ENCODE measurements at regions not wholly inside any gene's neighbourhood (a gene's known extent, or its start where the extent isn't known, plus 50 kb on each side); places are given as distances from the start of the nearest gene placed in this dataset.

DNA sequence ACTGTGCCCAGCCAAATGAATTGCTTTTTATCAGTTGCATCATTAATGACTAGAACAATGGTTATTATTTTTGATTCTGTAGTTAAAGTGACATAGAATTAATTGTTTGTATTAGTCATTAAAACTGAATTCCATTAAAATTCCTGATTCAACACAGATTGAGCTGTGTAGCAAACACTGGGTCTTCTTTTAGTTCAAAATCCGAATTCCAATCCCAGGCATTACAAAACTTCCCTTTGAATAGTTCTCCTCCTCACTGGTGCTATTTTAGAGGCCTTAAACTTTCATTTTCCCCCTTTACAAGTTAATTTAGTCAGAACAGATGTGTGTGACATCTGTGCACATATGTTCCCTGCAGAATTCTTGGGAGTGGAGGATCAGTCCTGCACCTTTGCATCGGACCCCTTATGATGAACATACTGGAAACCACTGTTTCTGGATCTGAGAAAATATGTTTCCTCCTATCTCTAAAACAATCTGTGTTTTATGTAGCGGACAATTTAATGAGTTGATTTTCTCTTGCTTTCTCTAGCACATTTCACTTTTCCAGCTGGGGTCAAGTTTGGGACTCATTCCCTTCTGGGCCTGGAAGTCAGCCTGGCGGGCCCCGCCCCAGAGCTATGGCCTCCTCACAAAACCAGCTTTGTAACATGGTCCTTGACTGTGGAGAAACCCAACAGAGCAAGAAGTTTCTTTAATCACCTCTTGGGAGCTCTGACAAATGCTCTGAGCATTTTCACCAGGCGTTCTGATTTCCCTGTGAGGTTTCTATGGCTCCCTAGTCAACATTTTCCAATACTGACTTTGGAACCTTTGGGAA is 87.9 kb upstream of the MAMDC2 start:
- no peak overlapping the region for H4K8ac ChIP-seq (ENCODE audit: low read length)
- H3K79me1 ChIP-seq (replicated peaks; ENCODE audit: low read length, poor library complexity, severe bottlenecking): no peaks in the 10 kb centered on the region
- H3K9me3 ChIP-seq (ENCODE audit: control insufficient read depth, low read length): no peaks in the 10 kb centered on the region
- H2BK15ac ChIP-seq (ENCODE audit: low read depth, poor library complexity, severe bottlenecking): no peak overlapping the region
- no peak for DNase-seq
- H3K4ac ChIP-seq (ENCODE audit: low read depth in 1 of 2, low read length in 2 of 2): no peak overlapping the region
- H3K36me3 ChIP-seq (ENCODE audit: control insufficient read depth in 1 of 2, insufficient read depth in 2 of 2, low read depth in 1 of 2, low read length in 2 of 2): no peaks in the 10 kb centered on the region
- H3K9ac ChIP-seq (ENCODE audit: low read length): no peak overlapping the region
- no peak overlapping the region for H3K23ac ChIP-seq (ENCODE audit: low read length in 2 of 2)
- no peak overlapping the region for H4K91ac ChIP-seq (ENCODE audit: low read length)
- H3K18ac ChIP-seq (ENCODE audit: low read depth in 1 of 2, low read length in 2 of 2): no peak overlapping the region
- H3K27ac ChIP-seq (ENCODE audit: low read length, poor library complexity, severe bottlenecking): no peak overlapping the region
- no peak overlapping the region for H2BK5ac ChIP-seq (ENCODE audit: low read depth, low read length, poor library complexity, severe bottlenecking)
- no peak overlapping the region for H2BK120ac ChIP-seq (ENCODE audit: low read depth, low read length)
- H3K14ac ChIP-seq (ENCODE audit: low read length in 2 of 2): no peak overlapping the region
- H3K27me3 ChIP-seq (ENCODE audit: control insufficient read depth in 1 of 2, insufficient read depth in 1 of 2, low read length in 2 of 2): no peaks in the 10 kb centered on the region
- no peaks in the 10 kb centered on the region for H3K4me1 ChIP-seq (ENCODE audit: control insufficient read depth, insufficient read depth, low read depth, low read length)
- H2AFZ ChIP-seq (ENCODE audit: low read depth, low read length): no peak overlapping the region
- H3K4me3 ChIP-seq (ENCODE audit: insufficient read depth in 1 of 2, low read depth in 1 of 2, low read length in 2 of 2): no peak overlapping the region
- WGBS: 77% methylated on average over 6 of the region's 6 CpGs
- H3K4me2 ChIP-seq (ENCODE audit: low read length, poor library complexity, severe bottlenecking): no peak overlapping the region
- H2AK5ac ChIP-seq (ENCODE audit: low read length, severe bottlenecking): no peak overlapping the region
- H2BK12ac ChIP-seq (ENCODE audit: low read length in 2 of 2): no peak overlapping the region

- no peaks in the 10 kb centered on the region for H3K4me1 ChIP-seq (ENCODE audit: control insufficient read depth, insufficient read depth, low read depth, low read length)
- H2BK5ac ChIP-seq (ENCODE audit: low read depth, low read length, poor library complexity, severe bottlenecking): no peak overlapping the region
- H3K27ac ChIP-seq (ENCODE audit: low read length, poor library complexity, severe bottlenecking): no peak overlapping the region
- H3K4me3 ChIP-seq (ENCODE audit: insufficient read depth in 1 of 2, low read depth in 1 of 2, low read length in 2 of 2): no peak overlapping the region
- H2BK15ac ChIP-seq (ENCODE audit: low read depth, poor library complexity, severe bottlenecking): no peak overlapping the region
- H3K18ac ChIP-seq (ENCODE audit: low read depth in 1 of 2, low read length in 2 of 2): no peak overlapping the region
- H3K27me3 ChIP-seq (ENCODE audit: control insufficient read depth in 1 of 2, insufficient read depth in 1 of 2, low read length in 2 of 2): no peaks in the 10 kb centered on the region
- H4K8ac ChIP-seq (ENCODE audit: low read length): no peak overlapping the region
- no peak overlapping the region for H3K4me2 ChIP-seq (ENCODE audit: low read length, poor library complexity, severe bottlenecking)
- H3K9me3 ChIP-seq (ENCODE audit: control insufficient read depth, low read length): no peaks in the 10 kb centered on the region
- no peak for DNase-seq
- no peaks in the 10 kb centered on the region for H3K36me3 ChIP-seq (ENCODE audit: control insufficient read depth in 1 of 2, insufficient read depth in 2 of 2, low read depth in 1 of 2, low read length in 2 of 2)
- no peak overlapping the region for H2AK5ac ChIP-seq (ENCODE audit: low read length, severe bottlenecking)
- H2BK120ac ChIP-seq (ENCODE audit: low read depth, low read length): no peak overlapping the region
- H3K4ac ChIP-seq (ENCODE audit: low read depth in 1 of 2, low read length in 2 of 2): no peak overlapping the region
- H3K14ac ChIP-seq (ENCODE audit: low read length in 2 of 2): no peak overlapping the region
- WGBS: 71% methylated on average over 1 of the region's 1 CpG
- no peak overlapping the region for H4K91ac ChIP-seq (ENCODE audit: low read length)
- no peak overlapping the region for H2BK12ac ChIP-seq (ENCODE audit: low read length in 2 of 2)
- no peak overlapping the region for H2AFZ ChIP-seq (ENCODE audit: low read depth, low read length)
- H3K9ac ChIP-seq (ENCODE audit: low read length): no peak overlapping the region
- H3K23ac ChIP-seq (ENCODE audit: low read length in 2 of 2): no peak overlapping the region
- H3K79me1 ChIP-seq (replicated peaks; ENCODE audit: low read length, poor library complexity, severe bottlenecking): no peaks in the 10 kb centered on the region
These were observed 81.8 kb upstream of the MAMDC2 start for GRCh38 chr9:69961843-69962242.

DNA sequence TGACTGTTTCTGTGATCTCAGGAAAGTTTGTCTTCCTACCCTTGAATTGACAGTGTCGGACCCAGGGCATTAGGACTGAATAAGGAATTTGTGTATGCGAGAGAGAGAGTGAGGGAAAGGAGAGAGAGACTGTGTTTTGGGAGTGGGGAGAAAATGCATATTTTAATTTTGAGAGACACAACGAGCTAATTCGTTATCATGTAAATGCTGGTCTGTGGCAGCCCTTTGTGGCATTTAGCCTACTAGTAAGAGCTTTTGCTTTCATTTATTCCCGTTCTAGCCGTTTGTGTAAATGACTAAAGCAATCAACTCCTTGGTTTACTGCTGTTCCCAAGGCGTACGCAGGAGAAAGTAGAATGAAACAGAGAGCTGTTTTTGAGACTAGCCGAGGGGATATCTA is 79.8 kb upstream of the MAMDC2 start:
- no peaks in the 10 kb centered on the region for H3K4me1 ChIP-seq (ENCODE audit: control insufficient read depth, insufficient read depth, low read depth, low read length)
- no peak overlapping the region for H3K9ac ChIP-seq (ENCODE audit: low read length)
- H3K4me2 ChIP-seq (ENCODE audit: low read length, poor library complexity, severe bottlenecking): no peak overlapping the region
- H3K9me3 ChIP-seq (ENCODE audit: control insufficient read depth, low read length): no peaks in the 10 kb centered on the region
- no peaks in the 10 kb centered on the region for H3K27me3 ChIP-seq (ENCODE audit: control insufficient read depth in 1 of 2, insufficient read depth in 1 of 2, low read length in 2 of 2)
- H3K4me3 ChIP-seq (ENCODE audit: insufficient read depth in 1 of 2, low read depth in 1 of 2, low read length in 2 of 2): no peak overlapping the region
- H2AFZ ChIP-seq (ENCODE audit: low read depth, low read length): no peak overlapping the region
- H2BK12ac ChIP-seq (ENCODE audit: low read length in 2 of 2): no peak overlapping the region
- H3K4ac ChIP-seq (ENCODE audit: low read depth in 1 of 2, low read length in 2 of 2): no peak overlapping the region
- H3K79me1 ChIP-seq (replicated peaks; ENCODE audit: low read length, poor library complexity, severe bottlenecking): no peaks in the 10 kb centered on the region
- no peaks in the 10 kb centered on the region for H3K36me3 ChIP-seq (ENCODE audit: control insufficient read depth in 1 of 2, insufficient read depth in 2 of 2, low read depth in 1 of 2, low read length in 2 of 2)
- 76% methylated on average over 9 of the region's 9 CpGs for WGBS
- no peak overlapping the region for H2BK5ac ChIP-seq (ENCODE audit: low read depth, low read length, poor library complexity, severe bottlenecking)
- no peak overlapping the region for H2AK5ac ChIP-seq (ENCODE audit: low read length, severe bottlenecking)
- H4K91ac ChIP-seq (ENCODE audit: low read length): no peak overlapping the region
- H3K18ac ChIP-seq (ENCODE audit: low read depth in 1 of 2, low read length in 2 of 2): no peak overlapping the region
- DNase-seq: no peak
- no peak overlapping the region for H2BK120ac ChIP-seq (ENCODE audit: low read depth, low read length)
- H3K27ac ChIP-seq (ENCODE audit: low read length, poor library complexity, severe bottlenecking): no peak overlapping the region
- no peak overlapping the region for H3K14ac ChIP-seq (ENCODE audit: low read length in 2 of 2)
- no peak overlapping the region for H4K8ac ChIP-seq (ENCODE audit: low read length)
- H2BK15ac ChIP-seq (ENCODE audit: low read depth, poor library complexity, severe bottlenecking): no peak overlapping the region
- no peak overlapping the region for H3K23ac ChIP-seq (ENCODE audit: low read length in 2 of 2)

GRCh38 chr9:69964446-69964845 is 79.2 kb upstream of the MAMDC2 start:
- Histone ChIP-seq H3K4me1 (ENCODE audit: control insufficient read depth, insufficient read depth, low read depth, low read length) (no peaks in the 10 kb centered on the region), H3K36me3 (ENCODE audit: control insufficient read depth in 1 of 2, insufficient read depth in 2 of 2, low read depth in 1 of 2, low read length in 2 of 2) (no peaks in the 10 kb centered on the region), H2AFZ (ENCODE audit: low read depth, low read length) (no peak overlapping the region), H3K18ac (ENCODE audit: low read depth in 1 of 2, low read length in 2 of 2) (no peak overlapping the region), H2BK15ac (ENCODE audit: low read depth, poor library complexity, severe bottlenecking) (no peak overlapping the region), H4K8ac (ENCODE audit: low read length) (no peak overlapping the region), H3K23ac (ENCODE audit: low read length in 2 of 2) (no peak overlapping the region), H2BK12ac (ENCODE audit: low read length in 2 of 2) (no peak overlapping the region), H3K27ac (ENCODE audit: low read length, poor library complexity, severe bottlenecking) (no peak overlapping the region), H3K79me1 (replicated peaks; ENCODE audit: low read length, poor library complexity, severe bottlenecking) (no peaks in the 10 kb centered on the region), H3K4me3 (ENCODE audit: insufficient read depth in 1 of 2, low read depth in 1 of 2, low read length in 2 of 2) (no peak overlapping the region), H2BK120ac (ENCODE audit: low read depth, low read length) (no peak overlapping the region), H3K14ac (ENCODE audit: low read length in 2 of 2) (no peak overlapping the region), H3K9me3 (ENCODE audit: control insufficient read depth, low read length) (no peaks in the 10 kb centered on the region), H4K91ac (ENCODE audit: low read length) (no peak overlapping the region), H3K9ac (ENCODE audit: low read length) (no peak overlapping the region), H3K4me2 (ENCODE audit: low read length, poor library complexity, severe bottlenecking) (no peak overlapping the region), H2BK5ac (ENCODE audit: low read depth, low read length, poor library complexity, severe bottlenecking) (no peak overlapping the region), H2AK5ac (ENCODE audit: low read length, severe bottlenecking) (no peak overlapping the region), H3K27me3 (ENCODE audit: control insufficient read depth in 1 of 2, insufficient read depth in 1 of 2, low read length in 2 of 2) (no peaks in the 10 kb centered on the region), H3K4ac (ENCODE audit: low read depth in 1 of 2, low read length in 2 of 2) (no peak overlapping the region)
- 100% methylated on average over 1 of the region's 1 CpG for WGBS
- DNase-seq: no peak
